Skin epidermis (tissue), 12 donors: ENCODE measurements at regions not wholly inside any gene's neighbourhood (a gene's known extent, or its start where the extent isn't known, plus 50 kb on each side); places are given as distances from the start of the nearest gene placed in this dataset.

ENCODE experiments used
- H3K27ac ChIP-seq, 21 experiments: fragments of 200-600 bp; sonication (generic) in 11 of 21; one replicate each; pipeline ENCODE4 v1.5.0; 2020; ENCODE audit warnings: mild to moderate bottlenecking in 3 of 21, inconsistent platforms in 2 of 21, moderate library complexity in 2 of 21
- H3K4me3 ChIP-seq, 7 experiments: fragments of 200-600 bp; sonication (generic) in 2 of 7; one replicate each; pipeline ENCODE4 v1.5.0; 2020; ENCODE audit warnings: inconsistent platforms in 2 of 7, mild to moderate bottlenecking in 2 of 7, moderate library complexity in 1 of 7

GRCh38 chr4:54482529-54483200, 175.1 kb upstream of the KIT start:
- Histone ChIP-seq H3K4me3 (no peak overlapping the region), H3K27ac (no peak overlapping the region)

- H3K4me3 ChIP-seq: no peak overlapping the region
- no peak overlapping the region for H3K27ac ChIP-seq
These were observed 173.4 kb upstream of the KIT start for GRCh38 chr4:54484383-54484782.

DNA sequence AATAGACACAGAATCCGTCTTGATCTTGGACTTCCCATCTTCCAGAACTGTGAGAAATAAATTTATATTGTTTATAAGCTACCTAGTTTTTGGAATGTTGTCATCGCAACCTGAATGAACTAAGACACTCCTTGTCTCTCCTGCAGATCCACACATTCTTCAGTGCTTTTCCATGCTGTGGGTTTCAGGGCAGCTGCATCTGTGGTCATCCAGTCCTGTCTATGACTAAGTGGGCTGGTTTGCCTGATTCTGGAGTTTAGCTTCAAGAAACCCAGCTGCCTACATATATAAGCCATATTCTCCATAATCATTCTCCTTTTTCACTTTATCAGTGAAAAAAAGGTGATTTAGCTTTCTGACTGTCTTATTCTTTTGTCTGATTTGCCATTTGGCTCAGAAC, 170.3 kb upstream of the KIT start:
- no peak overlapping the region for H3K27ac ChIP-seq
- H3K4me3 ChIP-seq: no peak overlapping the region

GRCh38 chr4:54493862-54494261, 163.9 kb upstream of the KIT start:
- no peak overlapping the region for H3K4me3 ChIP-seq
- no peak overlapping the region for H3K27ac ChIP-seq

DNA sequence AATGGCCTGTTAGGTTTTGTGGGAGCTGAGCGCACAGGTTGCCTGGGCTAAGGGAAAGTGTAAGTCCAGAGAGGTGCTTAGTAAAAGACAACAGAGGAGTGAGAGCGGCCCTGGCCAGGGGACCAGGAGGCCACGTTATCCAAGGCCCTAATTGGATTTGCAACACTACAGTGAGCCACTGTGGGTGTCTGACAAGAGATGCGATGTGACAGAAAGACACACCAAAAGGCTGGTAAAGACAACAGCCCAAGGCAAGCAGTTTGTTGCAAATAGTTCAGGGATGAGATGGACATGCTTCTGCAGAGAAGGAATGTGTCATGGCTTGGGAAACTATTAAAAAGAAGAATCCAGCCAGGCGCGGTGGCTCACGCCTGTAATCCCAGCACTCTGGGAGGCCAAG, 162.7 kb upstream of the KIT start:
- no peak overlapping the region for H3K4me3 ChIP-seq
- no peak overlapping the region for H3K27ac ChIP-seq

GRCh38 chr4:54495641-54496040, 162.1 kb upstream of the KIT start:
- Histone ChIP-seq H3K27ac (no peak overlapping the region), H3K4me3 (no peak overlapping the region)

DNA sequence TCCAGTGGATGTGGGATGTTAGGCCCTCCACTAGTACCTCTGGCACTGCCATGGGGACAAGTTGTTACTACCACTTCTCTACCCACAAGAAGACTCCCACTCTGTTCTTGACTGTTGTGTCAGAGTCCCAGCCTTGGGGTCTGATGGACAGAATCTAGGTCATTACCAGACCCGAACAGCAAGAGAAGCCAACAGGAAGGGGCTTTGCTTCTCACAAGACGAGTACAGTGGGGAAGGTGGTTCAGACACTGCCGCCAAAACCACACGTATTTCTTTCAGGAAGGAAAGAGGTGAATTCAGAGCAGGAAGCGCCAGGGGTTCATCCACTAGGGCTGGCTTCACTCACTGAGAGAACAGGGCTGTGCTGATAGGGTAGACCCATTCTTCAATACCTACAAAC, 161.3 kb upstream of the KIT start:
- no peak overlapping the region for H3K4me3 ChIP-seq
- no peak overlapping the region for H3K27ac ChIP-seq

DNA sequence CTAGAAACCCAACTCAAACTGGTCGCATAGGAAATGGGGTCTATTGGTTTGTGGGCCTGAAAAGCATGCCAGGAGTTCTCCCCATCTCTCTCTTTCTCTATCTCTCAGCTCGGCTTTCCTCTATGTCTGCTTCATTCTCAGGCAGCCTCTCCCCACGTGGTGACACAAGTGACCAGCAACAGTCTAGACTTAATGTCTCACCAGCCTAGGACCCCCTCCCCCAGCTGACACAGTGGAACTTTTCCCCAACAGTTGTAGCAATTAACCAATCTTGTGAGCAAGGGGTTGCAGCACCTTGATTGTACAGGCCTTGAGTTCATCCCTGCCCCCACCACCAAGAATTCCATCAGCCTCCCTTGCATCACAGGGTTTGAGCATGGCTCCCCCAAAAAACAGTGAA, 159.8 kb upstream of the KIT start:
- H3K4me3 ChIP-seq: no peak overlapping the region
- no peak overlapping the region for H3K27ac ChIP-seq

DNA sequence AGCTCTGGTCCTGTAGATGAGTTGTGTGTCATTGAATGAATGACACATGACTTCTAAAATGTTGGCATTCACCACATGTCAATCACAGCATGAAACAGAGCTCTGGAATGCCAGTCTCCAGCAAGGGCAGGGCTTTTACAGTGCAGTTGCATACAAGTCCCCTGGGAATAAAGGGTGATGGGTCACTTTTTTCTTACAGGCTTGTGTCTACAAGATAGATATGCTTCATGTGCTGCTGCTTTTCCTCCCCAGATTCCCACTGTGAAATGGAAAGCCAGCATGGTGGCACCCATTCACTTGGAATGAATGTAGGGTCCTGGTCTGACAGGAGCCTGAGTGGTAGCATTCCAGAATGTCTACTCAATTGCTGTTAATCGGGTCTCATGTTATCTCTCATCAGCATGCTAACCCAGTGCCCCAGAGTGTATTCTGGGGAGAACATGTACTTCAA, 159.1 kb upstream of the KIT start:
- Histone ChIP-seq H3K4me3 (no peak overlapping the region), H3K27ac (no peak overlapping the region)

GRCh38 chr4:54499308-54500074, 158.3 kb upstream of the KIT start:
- Histone ChIP-seq H3K4me3 (no peak overlapping the region), H3K27ac (no peak overlapping the region)

GRCh38 chr4:54505362-54505761, 152.4 kb upstream of the KIT start:
- no peak overlapping the region for H3K4me3 ChIP-seq

GRCh38 chr4:54505996-54506395, 151.8 kb upstream of the KIT start:
- Histone ChIP-seq H3K27ac (no peak overlapping the region), H3K4me3 (no peak overlapping the region)

More at GRCh38 chr4:54505362-54505761, 152.4 kb upstream of the KIT start:
- H3K27ac ChIP-seq: no peak overlapping the region

DNA sequence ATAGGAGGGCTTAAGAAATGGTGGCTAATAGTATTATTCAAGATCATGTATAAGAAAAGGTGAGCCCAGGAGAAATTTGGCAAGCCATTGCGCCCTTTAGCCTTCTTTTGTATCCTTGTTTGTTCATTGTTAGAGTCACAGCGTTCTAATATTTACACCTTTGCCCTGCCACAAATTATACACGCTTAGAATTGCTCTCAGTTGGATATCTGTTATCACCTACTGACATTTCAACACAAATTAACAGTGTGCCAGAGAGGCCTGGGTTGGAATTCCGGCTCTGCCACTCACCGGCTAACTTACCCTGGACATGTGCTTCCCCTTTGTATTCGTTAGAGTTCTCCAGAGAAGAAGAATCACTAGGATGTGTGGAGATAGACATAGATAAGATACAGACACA, 148.7 kb upstream of the KIT start:
- Histone ChIP-seq H3K27ac (no peak overlapping the region), H3K4me3 (no peak overlapping the region)

DNA sequence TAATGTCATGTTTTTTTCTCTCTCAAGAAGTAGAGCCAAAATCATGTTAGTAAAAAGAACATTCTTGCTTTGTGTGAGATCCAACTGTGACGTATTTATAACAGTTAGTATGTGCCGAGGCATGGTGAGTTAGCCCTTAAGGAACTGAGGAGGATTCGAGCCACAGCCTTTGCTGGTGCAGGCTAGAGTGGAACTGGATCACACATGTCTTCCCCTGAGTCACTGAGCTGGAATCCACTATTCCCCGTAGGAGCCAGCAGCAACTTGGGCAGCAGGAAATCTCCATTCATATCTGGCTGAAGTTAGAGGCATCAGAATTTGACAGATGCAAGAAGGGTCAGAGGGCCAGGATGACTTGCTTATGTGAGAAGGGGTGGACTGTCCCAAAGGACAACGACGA, 144.6 kb upstream of the KIT start:
- Histone ChIP-seq H3K4me3 (no peak overlapping the region), H3K27ac (no peak overlapping the region)

DNA sequence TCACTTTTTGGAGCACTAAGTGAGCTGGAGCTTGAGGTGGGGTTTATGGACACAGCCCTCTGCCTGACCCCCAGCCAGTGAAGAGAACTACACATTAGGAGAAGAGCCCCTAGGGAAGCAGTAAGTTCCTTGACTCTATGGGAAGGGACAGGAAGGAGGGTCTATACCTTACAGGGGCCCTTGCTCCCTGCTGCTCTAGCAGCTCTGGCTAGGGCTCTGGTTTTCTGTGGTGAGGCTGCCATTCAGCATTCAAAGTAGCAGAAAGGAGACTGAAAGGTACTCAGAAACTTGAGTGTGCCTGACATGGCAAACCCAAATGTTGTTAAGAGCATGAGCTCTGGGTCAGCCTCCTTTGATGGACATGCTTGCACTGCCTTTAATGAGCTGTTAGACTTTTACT, 144.0 kb upstream of the KIT start:
- Histone ChIP-seq H3K27ac (no peak overlapping the region), H3K4me3 (no peak overlapping the region)

GRCh38 chr4:54516556-54517215, 141.1 kb upstream of the KIT start:
- no peak overlapping the region for H3K4me3 ChIP-seq

DNA sequence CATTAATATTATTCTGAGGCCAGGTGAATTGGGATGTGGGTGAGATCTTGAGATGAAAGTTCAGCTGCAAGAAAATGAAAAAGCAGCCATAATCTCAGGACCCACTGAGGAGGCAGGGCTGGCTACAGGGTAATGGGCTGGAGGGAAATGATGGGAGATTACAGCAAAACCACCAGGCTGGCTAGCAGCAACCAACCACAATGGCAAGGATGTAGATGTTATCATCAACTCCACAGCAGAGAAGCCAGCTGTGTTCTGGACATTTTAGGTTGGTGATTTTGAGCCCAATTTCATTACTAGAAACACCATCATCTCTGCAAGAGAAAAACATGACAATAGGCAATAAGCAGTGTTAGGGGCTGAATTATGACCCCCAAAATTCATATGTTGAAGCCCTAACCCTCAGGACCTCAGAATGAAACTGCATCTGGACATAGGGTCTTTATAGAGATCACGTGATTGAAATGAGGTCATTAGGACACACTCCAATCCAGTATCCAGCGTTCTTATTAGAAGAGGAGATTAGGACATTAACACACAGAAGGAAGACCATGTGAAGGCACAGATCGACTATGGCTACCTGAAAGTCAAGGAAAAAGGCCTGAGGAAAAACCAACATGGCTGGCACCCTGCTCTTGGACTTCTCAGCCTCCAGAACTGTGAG, 139.8 kb upstream of the KIT start:
- Histone ChIP-seq H3K4me3 (no peak overlapping the region), H3K27ac (no peak overlapping the region)

More at GRCh38 chr4:54516556-54517215, 141.1 kb upstream of the KIT start:
- no peak overlapping the region for H3K27ac ChIP-seq

DNA sequence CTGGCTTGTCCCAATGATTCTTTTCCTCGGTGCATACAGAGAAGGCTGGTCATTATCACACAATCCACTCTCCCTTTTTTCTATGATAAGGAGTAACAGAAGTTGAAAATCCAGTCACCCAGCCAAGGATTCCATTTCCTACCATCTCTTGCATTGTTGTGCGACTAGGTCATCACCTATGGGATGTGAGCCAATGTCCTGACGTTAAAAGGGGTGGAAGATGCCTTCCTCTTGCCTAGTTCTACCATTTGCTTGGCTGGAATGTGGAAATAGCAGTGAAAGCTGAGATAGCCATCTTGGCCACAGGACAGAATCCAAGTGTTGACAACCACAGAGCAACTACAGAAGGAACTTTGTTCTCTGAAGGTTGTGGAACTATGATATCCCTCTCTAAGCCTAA, 132.2 kb upstream of the KIT start:
- H3K4me3 ChIP-seq: no peak overlapping the region

GRCh38 chr4:54526560-54526959, 131.2 kb upstream of the KIT start:
- Histone ChIP-seq H3K4me3 (no peak overlapping the region), H3K27ac (no peak overlapping the region)

More for the DNA sequence above, 132.2 kb upstream of the KIT start:
- H3K27ac ChIP-seq: no peak overlapping the region

DNA sequence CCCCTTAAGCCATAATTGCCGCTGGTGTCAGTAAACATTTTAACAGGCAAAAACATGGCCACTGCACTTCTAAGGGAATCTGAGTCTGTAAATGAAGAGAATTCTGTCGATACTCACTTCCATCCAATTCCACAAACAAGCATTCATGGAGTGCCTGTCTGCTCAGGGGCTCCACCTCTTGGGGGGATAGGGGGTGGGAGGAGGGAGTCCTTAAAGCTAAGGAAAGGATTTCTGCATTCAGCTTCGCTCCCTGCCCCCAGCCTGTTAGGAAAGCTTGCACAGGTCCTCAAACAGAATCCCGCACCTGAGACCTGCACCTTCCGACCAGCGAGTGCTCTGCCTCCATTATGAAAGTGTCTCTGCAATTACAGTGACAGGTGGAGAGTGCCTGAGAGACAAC, 130.2 kb upstream of the KIT start:
- Histone ChIP-seq H3K4me3 (no peak overlapping the region), H3K27ac (no peak overlapping the region)
